CD14-positive monocyte (primary cell): ENCODE measurements at regions not wholly inside any gene's neighbourhood (a gene's known extent, or its start where the extent isn't known, plus 50 kb on each side); places are given as distances from the start of the nearest gene placed in this dataset.

Experiments
- DNase-seq, 3 donors: peaks; one replicate each; pipeline ENCODE4 v3.0.0-alpha.2; 2011 to 2022
- H2AFZ ChIP-seq: 2 replicates; pipeline ENCODE4 v1.6.0; 2012; ENCODE audit warnings: mild to moderate bottlenecking, low read depth, low read length, inconsistent platforms; ENCODE audit not compliant: insufficient read depth, poor library complexity, severe bottlenecking
- H3K27ac ChIP-seq, 2 donors: 1 replicate in 1 of 2; 2 replicates in 1 of 2; pipeline ENCODE4 v1.5.1; 2012 to 2013; ENCODE audit warnings: low read length in 2 of 2, control low read depth in 1 of 2, inconsistent platforms in 1 of 2, low read depth in 1 of 2, mild to moderate bottlenecking in 1 of 2
- H3K27me3 ChIP-seq, 2 donors: one replicate each; pipeline versions ENCODE4 v1.6.0 to v1.6.1; 2011 to 2013; ENCODE audit warnings: low read length in 2 of 2; ENCODE audit not compliant: control insufficient read depth in 2 of 2, insufficient read depth in 2 of 2
- H3K36me3 ChIP-seq, 2 donors: replicated peaks in 1 of 2; 1 replicate in 1 of 2; 2 replicates in 1 of 2; pipeline versions ENCODE4 v1.5.1 to v1.6.1; 2012 to 2013; ENCODE audit warnings: low read length in 2 of 2, control low read depth in 1 of 2, inconsistent platforms in 1 of 2, mild to moderate bottlenecking in 1 of 2; ENCODE audit not compliant: insufficient read depth in 2 of 2, control insufficient read depth in 1 of 2
- H3K4me1 ChIP-seq, 2 donors: 1 replicate in 1 of 2; 2 replicates in 1 of 2; pipeline versions ENCODE4 v1.5.1 to v1.6.1; 2012 to 2013; ENCODE audit warnings: low read length in 2 of 2, control low read depth in 1 of 2, inconsistent platforms in 1 of 2, mild to moderate bottlenecking in 1 of 2, moderate library complexity in 1 of 2; ENCODE audit not compliant: insufficient read depth in 2 of 2, control insufficient read depth in 1 of 2
- H3K4me2 ChIP-seq: replicated peaks from 2 replicates; pipeline ENCODE3; 2012; ENCODE audit warnings: low read length, moderate library complexity, mild to moderate bottlenecking; ENCODE audit not compliant: poor library complexity, severe bottlenecking; ENCODE audit errors: extremely low read depth
- H3K4me3 ChIP-seq, 3 experiments: fragments of 200-600 bp in 1 of 3; sonication (generic) in 1 of 3; replicated peaks in 1 of 3; 1 replicate in 2 of 3; 2 replicates in 1 of 3; pipeline ENCODE4 v1.5.1; 2011 to 2013; ENCODE audit warnings: low read length in 3 of 3, mild to moderate bottlenecking in 3 of 3, control low read depth in 2 of 3, low read depth in 2 of 3, inconsistent platforms in 1 of 3, moderate library complexity in 1 of 3
- H3K79me2 ChIP-seq: 2 replicates; pipeline ENCODE4 v1.6.0; 2012; ENCODE audit warnings: mild to moderate bottlenecking, control low read depth, inconsistent platforms, low read length, moderate library complexity; ENCODE audit not compliant: insufficient read depth
- H3K9ac ChIP-seq: 2 replicates; pipeline ENCODE4 v1.6.0; 2017; ENCODE audit warnings: low read length, mild to moderate bottlenecking; ENCODE audit not compliant: insufficient read depth, poor library complexity, severe bottlenecking
- H3K9me3 ChIP-seq, 2 donors: replicated peaks in 1 of 2; 1 replicate in 1 of 2; 2 replicates in 1 of 2; pipeline versions ENCODE4 v1.5.1 to v1.6.1; 2012 to 2013; ENCODE audit warnings: low read length in 2 of 2, control low read depth in 1 of 2; ENCODE audit not compliant: control insufficient read depth in 1 of 2, insufficient read depth in 1 of 2
- H4K20me1 ChIP-seq: 2 replicates; pipeline ENCODE4 v1.6.0; 2012; ENCODE audit warnings: mild to moderate bottlenecking, low read length, control low read depth, moderate library complexity; ENCODE audit not compliant: insufficient read depth
- H3K27ac Mint-ChIP-seq, 7 donors: one replicate each; pipeline ENCODE4 v1.8.0; 2020; ENCODE audit warnings: mild to moderate bottlenecking in 7 of 7, mixed read lengths in 7 of 7, moderate library complexity in 6 of 7, inconsistent platforms in 2 of 7
- H3K27me3 Mint-ChIP-seq, 3 donors: one replicate each; pipeline ENCODE4 v1.8.0; 2021 to 2022; ENCODE audit warnings: low read depth in 3 of 3, mild to moderate bottlenecking in 3 of 3, mixed read lengths in 3 of 3, moderate library complexity in 3 of 3, inconsistent platforms in 1 of 3
- H3K36me3 Mint-ChIP-seq, 2 donors: one replicate each; pipeline ENCODE4 v1.8.0; 2020; ENCODE audit warnings: mixed read lengths in 2 of 2, inconsistent platforms in 1 of 2, mild to moderate bottlenecking in 1 of 2
- H3K4me1 Mint-ChIP-seq: one replicate; pipeline ENCODE4 v1.8.0; 2020; ENCODE audit warnings: mild to moderate bottlenecking, mixed read lengths
- H3K4me3 Mint-ChIP-seq, 2 donors: one replicate each; pipeline ENCODE4 v1.8.0; 2020; ENCODE audit warnings: mild to moderate bottlenecking in 2 of 2, mixed read lengths in 2 of 2, moderate library complexity in 1 of 2
- H3K9me3 Mint-ChIP-seq, 7 donors: one replicate each; pipeline ENCODE4 v1.8.0; 2020 to 2022; ENCODE audit warnings: mixed read lengths in 7 of 7, mild to moderate bottlenecking in 6 of 7, moderate library complexity in 6 of 7, inconsistent platforms in 2 of 7
- CTCF ChIP-seq: fragments of 200-600 bp; IDR thresholded peaks from one replicate; pipeline ENCODE4 v1.8.0; 2022; ENCODE audit warnings: antibody characterized with exemption, mild to moderate bottlenecking
- WGBS: methylation state at CpG from one replicate; pipeline ENCODE4 v1.1.5; 2013; ENCODE audit warnings: missing lambda C conversion rate; ENCODE audit not compliant: insufficient coverage; 5-methylcytosine and 5-hydroxymethylcytosine counted together
- intact Hi-C, 2 donors: fragments of 100-400 bp; cut with micrococcal nuclease; formaldehyde crosslinking; loops; one replicate each; pipeline versions ENCODE4 v1.15.0 to v1.15.1; 2023

GRCh38 chr4:100938698-100939097 is 408.6 kb downstream of the PPP3CA start:
- H3K9ac ChIP-seq: no peak overlapping the region
- H3K4me3 ChIP-seq: no peak overlapping the region
- no peak overlapping the region for H3K27ac ChIP-seq
- WGBS: 100% methylated on average over 2 of the region's 2 CpGs
- no peaks in the 10 kb centered on the region for H3K36me3 Mint-ChIP-seq
- H3K4me2 ChIP-seq: no peak overlapping the region
- H4K20me1 ChIP-seq: no peaks in the 10 kb centered on the region
- H3K27ac Mint-ChIP-seq: no peak overlapping the region
- intact Hi-C loops: no loop called here
- no peak for TF ChIP-seq CTCF
- peaks cover 2% of the 10 kb centered on the region for H3K4me1 Mint-ChIP-seq
- H3K79me2 ChIP-seq: no peaks in the 10 kb centered on the region
- no peaks in the 10 kb centered on the region for H3K27me3 ChIP-seq
- peaks cover 0 to 6% (median 0%) of the 10 kb centered on the region in 7 donors for H3K9me3 Mint-ChIP-seq
- no peaks in the 10 kb centered on the region for H3K4me1 ChIP-seq
- no peaks in the 10 kb centered on the region for H3K36me3 ChIP-seq
- no peak overlapping the region for H3K4me3 Mint-ChIP-seq
- no peak overlapping the region for H2AFZ ChIP-seq
- H3K9me3 ChIP-seq: no peaks in the 10 kb centered on the region
- peaks cover 0 to 6% (median 1%) of the 10 kb centered on the region in 3 donors for H3K27me3 Mint-ChIP-seq
- no peak for DNase-seq

- no peak for DNase-seq
- TF ChIP-seq CTCF: no peak
Observed at GRCh38 chr4:100936661-100937375, 410.5 kb downstream of the PPP3CA start.

More at GRCh38 chr4:100936661-100937375, 410.5 kb downstream of the PPP3CA start:
- H3K36me3 ChIP-seq: no peaks in the 10 kb centered on the region
- H3K4me1 ChIP-seq: no peaks in the 10 kb centered on the region
- no peak overlapping the region for H3K4me2 ChIP-seq
- no peak overlapping the region for H3K4me3 ChIP-seq
- WGBS: no CpG with 5 or more reads among the region's 4 CpGs
- H4K20me1 ChIP-seq: no peaks in the 10 kb centered on the region
- no peaks in the 10 kb centered on the region for H3K9me3 ChIP-seq
- H3K27ac Mint-ChIP-seq: no peak overlapping the region
- H2AFZ ChIP-seq: no peak overlapping the region
- H3K79me2 ChIP-seq: no peaks in the 10 kb centered on the region
- H3K27ac ChIP-seq: no peak overlapping the region
- no peaks in the 10 kb centered on the region for H3K36me3 Mint-ChIP-seq
- no peak overlapping the region for H3K9ac ChIP-seq
- peaks cover 0 to 4% (median 0%) of the 10 kb centered on the region in 7 donors for H3K9me3 Mint-ChIP-seq
- peaks cover 0 to 6% (median 4%) of the 10 kb centered on the region in 3 donors for H3K27me3 Mint-ChIP-seq
- H3K4me1 Mint-ChIP-seq: peaks cover 8% of the 10 kb centered on the region
- H3K4me3 Mint-ChIP-seq: no peak overlapping the region
- no peaks in the 10 kb centered on the region for H3K27me3 ChIP-seq
- intact Hi-C loops: no loop called here
